ENCODE measurements at regions not wholly inside any gene's neighbourhood (a gene's known extent, or its start where the extent isn't known, plus 50 kb on each side); places are given as distances from the start of the nearest gene placed in this dataset.

DNA sequence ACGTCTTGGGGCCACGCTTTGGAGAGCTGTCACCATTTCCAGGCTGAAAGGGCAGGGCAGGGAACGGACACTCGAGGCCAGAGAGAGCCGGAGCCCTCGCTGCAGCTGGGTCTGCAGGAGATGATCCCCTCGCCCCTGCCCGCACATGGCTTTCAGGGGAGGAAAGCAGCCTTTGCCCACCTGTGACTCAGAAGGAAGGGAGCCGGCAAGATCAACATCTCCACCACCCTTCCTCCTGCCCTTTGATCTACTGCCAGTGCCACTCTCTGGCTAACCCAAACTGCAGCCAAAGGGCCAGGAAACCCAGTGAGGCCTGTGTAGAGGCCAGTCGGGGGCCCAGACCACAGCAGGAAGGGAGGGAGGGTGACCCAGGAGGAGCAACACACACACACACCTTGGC is 137.1 kb upstream of the ERCC6L2 start:
- no peak overlapping the region for H3K4me2 ChIP-seq (ENCODE audit: control insufficient read depth, insufficient read depth)
- H4K20me1 ChIP-seq (ENCODE audit: control insufficient read depth, insufficient read depth) = no peaks in the 10 kb centered on the region
- ATAC-seq (no peak), DNase-seq (ENCODE audit: low read depth, low spot score) (no peak), FAIRE-seq (no peak)
- H3K36me3 ChIP-seq (ENCODE audit: control insufficient read depth in 2 of 2, insufficient read depth in 2 of 2, low read length in 1 of 2) = no peaks in the 10 kb centered on the region
- peaks cover 1 to 3% of the 10 kb centered on the region in 2 experiments; a peak in 2 of 4 replicates for H3K27me3 ChIP-seq (replicated peaks in 1 of 2; ENCODE audit: control insufficient read depth in 2 of 2, insufficient read depth in 2 of 2, low read length in 1 of 2)
- H3K4me1 ChIP-seq (ENCODE audit: control insufficient read depth, insufficient read depth, low read length) = no peaks in the 10 kb centered on the region
- no peak overlapping the region for H3K27ac ChIP-seq (ENCODE audit: control insufficient read depth, insufficient read depth)
- WGBS (ENCODE audit: insufficient coverage, insufficient replicate concordance, low lambda C conversion rate, missing lambda C conversion rate) = 72% methylated on average over 10 of the region's 10 CpGs
- no peak overlapping the region for H2AFZ ChIP-seq (ENCODE audit: control insufficient read depth, low read depth, low read length)
- in situ Hi-C loops (cut with MboI) = no loop called here
- H3K4me3 ChIP-seq = no peak overlapping the region
- no TSS peak for BruUV-seq (replicated peaks)
- POLR2A ChIA-PET = no interaction called here
- H3K9me3 ChIP-seq (replicated peaks; ENCODE audit: control insufficient read depth, insufficient read depth, low read length) = no peaks in the 10 kb centered on the region
- RAD21 ChIA-PET (ENCODE audit: unreplicated experiment) = no interaction called here
- no peak overlapping the region for H3K9ac ChIP-seq (ENCODE audit: control insufficient read depth, insufficient read depth, low read length)
- no peak for TF ChIP-seq TARDBP (IDR thresholded peaks at IDR 0.05; ENCODE audit: borderline replicate concordance)
- TF ChIP-seq CREB1 (IDR thresholded peaks at IDR 0.05; ENCODE audit: low read depth) = no peak
- no peak for TF ChIP-seq WRNIP1 (IDR thresholded peaks at IDR 0.05; ENCODE audit: borderline replicate concordance, low read depth, low read length)
- TF ChIP-seq BMI1 (IDR thresholded peaks at IDR 0.05; ENCODE audit: borderline replicate concordance) = no peak
- TF ChIP-seq, protein P1, sequence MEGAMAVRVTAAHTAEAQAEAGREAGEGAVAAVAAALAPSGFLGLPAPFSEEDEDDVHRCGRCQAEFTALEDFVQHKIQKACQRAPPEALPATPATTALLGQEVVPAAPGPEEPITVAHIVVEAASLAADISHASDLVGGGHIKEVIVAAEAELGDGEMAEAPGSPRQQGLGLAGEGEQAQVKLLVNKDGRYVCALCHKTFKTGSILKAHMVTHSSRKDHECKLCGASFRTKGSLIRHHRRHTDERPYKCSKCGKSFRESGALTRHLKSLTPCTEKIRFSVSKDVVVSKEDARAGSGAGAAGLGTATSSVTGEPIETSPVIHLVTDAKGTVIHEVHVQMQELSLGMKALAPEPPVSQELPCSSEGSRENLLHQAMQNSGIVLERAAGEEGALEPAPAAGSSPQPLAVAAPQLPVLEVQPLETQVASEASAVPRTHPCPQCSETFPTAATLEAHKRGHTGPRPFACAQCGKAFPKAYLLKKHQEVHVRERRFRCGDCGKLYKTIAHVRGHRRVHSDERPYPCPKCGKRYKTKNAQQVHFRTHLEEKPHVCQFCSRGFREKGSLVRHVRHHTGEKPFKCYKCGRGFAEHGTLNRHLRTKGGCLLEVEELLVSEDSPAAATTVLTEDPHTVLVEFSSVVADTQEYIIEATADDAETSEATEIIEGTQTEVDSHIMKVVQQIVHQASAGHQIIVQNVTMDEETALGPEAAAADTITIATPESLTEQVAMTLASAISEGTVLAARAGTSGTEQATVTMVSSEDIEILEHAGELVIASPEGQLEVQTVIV (IDR thresholded peaks at IDR 0.05; ENCODE audit: borderline replicate concordance, partially characterized antibody) = no peak
- TF ChIP-seq ZNF24 (IDR thresholded peaks at IDR 0.05) = no peak
- no peak for TF ChIP-seq NBN (IDR thresholded peaks at IDR 0.05)
- no peak for TF ChIP-seq NR2C1 (IDR thresholded peaks at IDR 0.05)
- TF ChIP-seq RB1 (IDR thresholded peaks at IDR 0.05; ENCODE audit: borderline replicate concordance) = no peak
- TF ChIP-seq RAD51 (IDR thresholded peaks at IDR 0.05) = no peak
- TF ChIP-seq, protein P2, sequence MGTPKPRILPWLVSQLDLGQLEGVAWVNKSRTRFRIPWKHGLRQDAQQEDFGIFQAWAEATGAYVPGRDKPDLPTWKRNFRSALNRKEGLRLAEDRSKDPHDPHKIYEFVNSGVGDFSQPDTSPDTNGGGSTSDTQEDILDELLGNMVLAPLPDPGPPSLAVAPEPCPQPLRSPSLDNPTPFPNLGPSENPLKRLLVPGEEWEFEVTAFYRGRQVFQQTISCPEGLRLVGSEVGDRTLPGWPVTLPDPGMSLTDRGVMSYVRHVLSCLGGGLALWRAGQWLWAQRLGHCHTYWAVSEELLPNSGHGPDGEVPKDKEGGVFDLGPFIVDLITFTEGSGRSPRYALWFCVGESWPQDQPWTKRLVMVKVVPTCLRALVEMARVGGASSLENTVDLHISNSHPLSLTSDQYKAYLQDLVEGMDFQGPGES (IDR thresholded peaks at IDR 0.05) = no peak
- TF ChIP-seq, protein P3, sequence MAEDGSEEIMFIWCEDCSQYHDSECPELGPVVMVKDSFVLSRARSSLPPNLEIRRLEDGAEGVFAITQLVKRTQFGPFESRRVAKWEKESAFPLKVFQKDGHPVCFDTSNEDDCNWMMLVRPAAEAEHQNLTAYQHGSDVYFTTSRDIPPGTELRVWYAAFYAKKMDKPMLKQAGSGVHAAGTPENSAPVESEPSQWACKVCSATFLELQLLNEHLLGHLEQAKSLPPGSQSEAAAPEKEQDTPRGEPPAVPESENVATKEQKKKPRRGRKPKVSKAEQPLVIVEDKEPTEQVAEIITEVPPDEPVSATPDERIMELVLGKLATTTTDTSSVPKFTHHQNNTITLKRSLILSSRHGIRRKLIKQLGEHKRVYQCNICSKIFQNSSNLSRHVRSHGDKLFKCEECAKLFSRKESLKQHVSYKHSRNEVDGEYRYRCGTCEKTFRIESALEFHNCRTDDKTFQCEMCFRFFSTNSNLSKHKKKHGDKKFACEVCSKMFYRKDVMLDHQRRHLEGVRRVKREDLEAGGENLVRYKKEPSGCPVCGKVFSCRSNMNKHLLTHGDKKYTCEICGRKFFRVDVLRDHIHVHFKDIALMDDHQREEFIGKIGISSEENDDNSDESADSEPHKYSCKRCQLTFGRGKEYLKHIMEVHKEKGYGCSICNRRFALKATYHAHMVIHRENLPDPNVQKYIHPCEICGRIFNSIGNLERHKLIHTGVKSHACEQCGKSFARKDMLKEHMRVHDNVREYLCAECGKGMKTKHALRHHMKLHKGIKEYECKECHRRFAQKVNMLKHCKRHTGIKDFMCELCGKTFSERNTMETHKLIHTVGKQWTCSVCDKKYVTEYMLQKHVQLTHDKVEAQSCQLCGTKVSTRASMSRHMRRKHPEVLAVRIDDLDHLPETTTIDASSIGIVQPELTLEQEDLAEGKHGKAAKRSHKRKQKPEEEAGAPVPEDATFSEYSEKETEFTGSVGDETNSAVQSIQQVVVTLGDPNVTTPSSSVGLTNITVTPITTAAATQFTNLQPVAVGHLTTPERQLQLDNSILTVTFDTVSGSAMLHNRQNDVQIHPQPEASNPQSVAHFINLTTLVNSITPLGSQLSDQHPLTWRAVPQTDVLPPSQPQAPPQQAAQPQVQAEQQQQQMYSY (CRISPR knock-in tag; IDR thresholded peaks at IDR 0.05) = no peak
- TF ChIP-seq CBX3 (IDR thresholded peaks at IDR 0.05; ENCODE audit: borderline replicate concordance, low read depth) = no peak
- TF ChIP-seq NR2F1 (conservative IDR thresholded peaks at IDR 0.05) = no peak
- no peak for TF ChIP-seq NRF1 (conservative IDR thresholded peaks at IDR 0.05; ENCODE audit: low read depth, low read length)
- no peak for TF ChIP-seq BCL11A (IDR thresholded peaks at IDR 0.05; ENCODE audit: low read depth, low read length)
- no peak for TF ChIP-seq SMARCA5 (IDR thresholded peaks at IDR 0.05)
- SMC1A ChIA-PET (ENCODE audit: uncharacterized antibody, unreplicated experiment) = no interaction called here
- CTCF ChIA-PET = no interaction called here
- intact Hi-C loops (cut with micrococcal nuclease; ENCODE audit: unreplicated experiment) = no loop called here
- H3K79me2 ChIP-seq (ENCODE audit: control insufficient read depth, insufficient read depth, low read length) = no peaks in the 10 kb centered on the region
